RWPE1 (cell line): ENCODE measurements at regions not wholly inside any gene's neighbourhood (a gene's known extent, or its start where the extent isn't known, plus 50 kb on each side); places are given as distances from the start of the nearest gene placed in this dataset.

Experiments used
- CTCF ChIA-PET: fragments of 350-600 bp; sonication (Branson Sonifier 250); formaldehyde crosslinking; extraction: SDS; loops from one replicate; lab custom pipeline; 2021; lab: Yijun Ruan, JAX
- POLR2A ChIA-PET: fragments of 400-600 bp; formaldehyde crosslinking; extraction: SDS; loops from one replicate; lab custom pipeline; 2020; ENCODE audit warnings: antibody characterized with exemption; ENCODE audit not compliant: low non-redundant PET; lab: Yijun Ruan, JAX
- DNase-seq: peaks from one replicate; pipeline ENCODE4 v3.0.0; 2012; ENCODE audit warnings: low spot score
- H3K27ac ChIP-seq: fragments of 450-650 bp; 2 replicates; pipeline ENCODE4 v1.5.1; 2017
- TF ChIP-seq, protein P1 (sequence below): fragments of 450-650 bp; conservative IDR thresholded peaks from 2 replicates; pipeline ENCODE4 v1.5.1; 2017; ENCODE audit warnings: low read depth, mild to moderate bottlenecking

DNA sequence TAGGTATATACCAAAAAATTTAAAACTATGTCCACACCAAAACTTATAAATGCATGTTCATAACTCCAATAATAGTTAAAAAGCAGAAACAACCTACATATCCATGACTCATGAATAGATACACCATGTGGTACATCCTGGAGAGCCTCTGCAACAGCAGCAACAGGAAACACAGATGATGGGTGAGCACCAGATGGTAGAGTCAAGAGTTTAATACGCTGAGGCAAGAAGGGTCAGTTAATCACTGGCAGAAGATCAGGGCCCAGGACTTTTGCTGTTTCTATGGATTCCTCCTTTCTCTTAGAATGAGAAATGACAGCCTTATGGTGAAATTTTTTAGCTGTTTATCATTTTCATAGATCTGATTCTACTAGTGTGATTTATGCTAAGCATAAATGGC lies 351.8 kb upstream of the ADAMTSL1 start:
- TF ChIP-seq, protein P1, sequence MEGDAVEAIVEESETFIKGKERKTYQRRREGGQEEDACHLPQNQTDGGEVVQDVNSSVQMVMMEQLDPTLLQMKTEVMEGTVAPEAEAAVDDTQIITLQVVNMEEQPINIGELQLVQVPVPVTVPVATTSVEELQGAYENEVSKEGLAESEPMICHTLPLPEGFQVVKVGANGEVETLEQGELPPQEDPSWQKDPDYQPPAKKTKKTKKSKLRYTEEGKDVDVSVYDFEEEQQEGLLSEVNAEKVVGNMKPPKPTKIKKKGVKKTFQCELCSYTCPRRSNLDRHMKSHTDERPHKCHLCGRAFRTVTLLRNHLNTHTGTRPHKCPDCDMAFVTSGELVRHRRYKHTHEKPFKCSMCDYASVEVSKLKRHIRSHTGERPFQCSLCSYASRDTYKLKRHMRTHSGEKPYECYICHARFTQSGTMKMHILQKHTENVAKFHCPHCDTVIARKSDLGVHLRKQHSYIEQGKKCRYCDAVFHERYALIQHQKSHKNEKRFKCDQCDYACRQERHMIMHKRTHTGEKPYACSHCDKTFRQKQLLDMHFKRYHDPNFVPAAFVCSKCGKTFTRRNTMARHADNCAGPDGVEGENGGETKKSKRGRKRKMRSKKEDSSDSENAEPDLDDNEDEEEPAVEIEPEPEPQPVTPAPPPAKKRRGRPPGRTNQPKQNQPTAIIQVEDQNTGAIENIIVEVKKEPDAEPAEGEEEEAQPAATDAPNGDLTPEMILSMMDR, result no peak
- DNase-seq, result no peak
- H3K27ac ChIP-seq, result no peak overlapping the region
- ChIA-PET POLR2A (no interaction called here), CTCF (no interaction called here)

DNA sequence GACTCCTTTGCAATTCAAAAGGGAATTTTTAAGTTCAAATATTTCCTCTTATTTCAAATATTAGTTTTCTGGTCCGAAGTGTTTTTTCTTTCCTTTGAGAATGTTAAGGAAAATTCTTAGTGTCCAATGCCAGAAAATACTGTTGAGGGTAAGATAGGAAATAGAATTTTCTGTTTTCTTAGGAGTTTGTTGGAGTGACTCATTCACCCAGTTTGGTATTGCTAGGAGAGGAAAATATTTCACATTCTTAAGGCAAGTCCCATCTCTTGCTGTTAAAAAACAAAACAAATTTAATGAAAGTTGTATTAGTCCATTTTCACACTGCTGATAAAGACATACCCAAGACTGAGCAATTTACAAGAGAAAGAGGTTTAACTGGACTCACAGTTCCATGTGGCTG lies 349.2 kb upstream of the ADAMTSL1 start:
- CTCF ChIA-PET, result no interaction called here
- POLR2A ChIA-PET, result no interaction called here
- no peak overlapping the region for H3K27ac ChIP-seq
- no peak for DNase-seq
- TF ChIP-seq, protein P1, result no peak

DNA sequence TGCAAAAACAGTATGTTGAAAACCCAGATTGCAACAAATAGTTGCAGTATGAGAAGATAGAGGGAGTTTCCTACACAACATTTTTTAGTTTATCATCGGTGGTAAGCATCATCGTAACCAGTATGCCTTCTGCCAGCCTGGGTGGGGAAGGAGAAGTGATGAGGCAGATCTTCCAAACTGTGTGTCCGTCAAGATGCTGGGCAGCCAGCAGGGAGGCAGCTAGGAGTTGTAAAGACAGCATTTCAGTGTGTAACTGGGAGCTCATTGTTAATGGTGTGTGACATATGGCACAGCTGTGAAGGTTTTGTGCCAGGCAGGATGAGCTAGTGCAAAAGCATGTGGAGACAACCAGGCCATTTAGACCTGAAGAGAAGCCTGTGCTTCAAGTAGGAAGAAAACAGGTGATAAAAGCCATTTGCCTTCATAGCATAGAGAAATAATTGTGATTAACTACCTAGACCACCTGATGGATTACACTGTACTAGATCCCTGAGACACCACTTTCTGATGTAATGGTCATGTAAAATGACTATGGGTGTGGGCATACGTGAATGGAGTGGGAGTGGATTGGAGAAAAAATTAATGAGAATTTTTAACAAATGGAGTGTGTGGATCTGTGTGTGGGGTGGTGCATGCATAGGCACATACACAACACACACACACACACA lies 347.0 kb upstream of the ADAMTSL1 start:
- H3K27ac ChIP-seq, result no peak overlapping the region
- TF ChIP-seq, protein P1, result no peak
- CTCF ChIA-PET, result no interaction called here
- POLR2A ChIA-PET, result no interaction called here
- no peak for DNase-seq

DNA sequence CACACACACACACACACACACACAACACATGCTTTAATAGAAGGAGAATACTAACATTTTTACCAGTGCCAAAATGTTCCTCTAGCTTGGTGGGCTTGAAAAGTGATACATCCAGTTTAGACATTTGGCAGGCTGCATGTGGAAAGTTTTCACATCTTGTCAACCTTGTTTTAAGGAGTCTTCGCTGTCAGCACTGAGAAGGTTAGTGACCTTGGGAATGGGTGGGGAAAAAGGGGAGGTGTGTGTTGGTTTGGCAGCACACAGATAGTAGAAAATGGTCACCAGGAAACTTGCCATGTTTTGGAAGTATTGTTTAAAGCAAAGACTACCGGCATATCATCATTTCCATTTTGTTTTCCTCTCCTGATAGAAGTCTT lies 346.5 kb upstream of the ADAMTSL1 start:
- CTCF ChIA-PET, result no interaction called here

DNA sequence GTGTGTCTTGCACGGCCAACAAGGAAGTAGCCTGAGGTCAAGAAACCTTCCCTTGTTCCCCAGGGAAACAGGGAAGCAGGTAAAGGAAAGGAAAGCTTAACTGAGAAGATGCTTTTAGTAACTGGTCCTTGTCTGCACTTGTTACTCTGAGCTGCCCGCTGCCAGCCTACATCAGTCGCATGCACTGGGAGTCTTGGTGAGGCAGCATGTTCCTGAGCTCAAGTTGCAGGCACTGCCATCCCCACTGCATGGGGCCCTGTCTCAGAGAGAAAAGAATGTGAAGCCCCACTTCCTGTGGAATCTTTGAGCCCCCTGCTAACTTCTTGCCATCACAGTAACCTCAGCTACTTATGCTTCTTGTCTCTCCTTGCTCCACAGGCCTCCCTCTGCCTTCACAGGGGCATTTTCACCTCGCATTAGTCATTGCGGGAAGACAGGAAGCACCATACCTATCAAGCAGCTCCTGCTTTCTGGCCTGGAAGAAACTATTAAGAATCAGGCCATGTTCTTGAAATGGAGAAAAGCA lies 344.1 kb upstream of the ADAMTSL1 start:
- POLR2A ChIA-PET, result no interaction called here
- CTCF ChIA-PET, result no interaction called here
- no peak for DNase-seq

More for the DNA sequence above, 346.5 kb upstream of the ADAMTSL1 start:
- no peak overlapping the region for H3K27ac ChIP-seq
- TF ChIP-seq, protein P1, result no peak
- no peak for DNase-seq
- POLR2A ChIA-PET, result no interaction called here

DNA sequence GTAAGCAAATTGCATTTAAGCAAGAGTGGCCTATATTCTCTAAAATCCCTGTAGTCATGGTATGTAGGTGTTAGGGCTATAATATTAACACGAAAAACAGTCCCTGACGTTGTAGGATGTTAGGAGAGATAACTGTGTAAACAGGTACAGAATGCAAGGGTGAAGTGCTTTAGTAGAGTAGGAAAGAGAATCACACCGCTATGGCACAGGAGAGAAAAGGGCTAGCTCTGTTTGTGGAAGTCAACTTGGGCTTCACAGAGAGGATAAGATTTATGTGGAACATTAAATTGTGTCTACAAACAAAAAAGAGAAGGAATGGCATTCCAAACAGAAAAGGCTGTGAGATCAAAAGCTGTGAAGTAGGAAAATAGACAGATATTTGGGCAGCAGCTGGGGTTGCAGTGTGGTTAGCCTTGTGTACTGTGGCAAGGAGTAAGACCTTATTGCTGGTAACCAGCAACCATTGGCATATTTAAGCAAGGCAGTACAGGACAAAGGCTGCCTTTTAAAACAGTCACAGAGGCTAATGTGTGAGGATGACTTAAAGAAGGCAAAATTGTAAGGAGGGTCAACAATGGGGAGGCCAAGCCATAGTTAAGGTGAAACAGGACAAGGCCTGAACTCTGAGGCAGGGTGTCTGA lies 337.5 kb upstream of the ADAMTSL1 start:
- POLR2A ChIA-PET, result no interaction called here
- no peak overlapping the region for H3K27ac ChIP-seq
- TF ChIP-seq, protein P1, result no peak
- DNase-seq, result no peak
- CTCF ChIA-PET, result no interaction called here

More for the DNA sequence above, 344.1 kb upstream of the ADAMTSL1 start:
- TF ChIP-seq, protein P1, result no peak
- no peak overlapping the region for H3K27ac ChIP-seq
